B cell (primary cell): ENCODE measurements at regions not wholly inside any gene's neighbourhood (a gene's known extent, or its start where the extent isn't known, plus 50 kb on each side); places are given as distances from the start of the nearest gene placed in this dataset.

Experiments
- ATAC-seq: fragments of 200-7000 bp; cut with Tn5 transposase; one replicate; pipeline ENCODE4 v1.10.0; 2021; ENCODE audit warnings: low read depth, mild to moderate bottlenecking, moderate number of reproducible peaks, moderate library complexity
- CTCF ChIA-PET: fragments of 350-600 bp; sonication (Branson Sonifier 250); formaldehyde crosslinking; loops from one replicate; lab custom pipeline; 2021; ENCODE audit warnings: antibody characterized with exemption, inconsistent platforms; lab: Charles Lee
- POLR2A ChIA-PET: fragments of 350-600 bp; sonication (Branson Sonifier 250); formaldehyde crosslinking; loops from one replicate; lab custom pipeline; 2021; ENCODE audit warnings: antibody characterized with exemption; lab: Charles Lee
- DNase-seq: peaks from one replicate; pipeline ENCODE4 v3.0.0; 2013
- H2AFZ ChIP-seq: 2 replicates; pipeline ENCODE4 v1.6.1; 2012; ENCODE audit warnings: mild to moderate bottlenecking, low read depth, low read length; ENCODE audit not compliant: insufficient read depth, poor library complexity, severe bottlenecking
- H3K27ac ChIP-seq, 2 donors: 1 replicate in 1 of 2; 2 replicates in 1 of 2; pipeline ENCODE4 v1.5.1; 2012 to 2013; ENCODE audit warnings: low read length in 2 of 2, mild to moderate bottlenecking in 2 of 2, moderate library complexity in 1 of 2
- H3K27me3 ChIP-seq, 4 experiments: fragments of 200-600 bp in 1 of 4; sonication (generic) in 1 of 4; replicated peaks in 1 of 4; 1 replicate in 2 of 4; 2 replicates in 2 of 4; pipeline versions ENCODE4 v1.6.1 to v1.7.0; 2013 to 2016; ENCODE audit warnings: low read length in 3 of 4, mild to moderate bottlenecking in 2 of 4, mixed read lengths in 1 of 4, moderate library complexity in 1 of 4; ENCODE audit not compliant: insufficient read depth in 4 of 4, control insufficient read depth in 3 of 4; ENCODE audit errors: control extremely low read depth in 1 of 4
- H3K36me3 ChIP-seq, 2 experiments: replicated peaks in 1 of 2; 1 replicate in 1 of 2; 2 replicates in 1 of 2; pipeline versions ENCODE4 v1.6.1 to v1.7.1; 2013; ENCODE audit warnings: low read length in 1 of 2; ENCODE audit not compliant: insufficient read depth in 2 of 2, control insufficient read depth in 1 of 2; ENCODE audit errors: control extremely low read depth in 1 of 2, extremely low read depth in 1 of 2
- H3K4me1 ChIP-seq, 2 donors: fragments of 200-600 bp in 1 of 2; sonication (generic) in 1 of 2; 1 replicate in 1 of 2; 2 replicates in 1 of 2; pipeline versions ENCODE4 v1.5.1 to v1.6.1; 2013 to 2017; ENCODE audit warnings: low read length in 2 of 2; ENCODE audit not compliant: control insufficient read depth in 2 of 2, insufficient read depth in 2 of 2
- H3K4me2 ChIP-seq: replicated peaks from 2 replicates; pipeline ENCODE3; 2012; ENCODE audit warnings: mild to moderate bottlenecking, low read depth, low read length; ENCODE audit not compliant: poor library complexity, severe bottlenecking
- H3K4me3 ChIP-seq, 5 experiments: fragments of 200-600 bp in 1 of 5; sonication (generic) in 1 of 5; 1 replicate in 3 of 5; 2 replicates in 2 of 5; pipeline versions ENCODE4 v1.5.1 to v1.7.0; 2011 to 2016; ENCODE audit warnings: low read length in 4 of 5, mild to moderate bottlenecking in 4 of 5, low read depth in 2 of 5, control low read depth in 1 of 5, moderate library complexity in 1 of 5; ENCODE audit not compliant: insufficient read depth in 1 of 5; ENCODE audit errors: control extremely low read depth in 1 of 5, extremely low read depth in 1 of 5
- H3K79me2 ChIP-seq: fragments of 200-600 bp; sonication (generic); one replicate; pipeline ENCODE4 v1.6.0; 2016; ENCODE audit warnings: low read length; ENCODE audit not compliant: control insufficient read depth, insufficient read depth
- H3K9ac ChIP-seq: fragments of 200-600 bp; sonication (generic); 2 replicates; pipeline ENCODE4 v1.6.1; 2017; ENCODE audit warnings: mild to moderate bottlenecking, low read length, moderate library complexity
- H3K9me3 ChIP-seq, 3 donors: one replicate each; pipeline versions ENCODE4 v1.6.1 to v1.7.1; 2013; ENCODE audit warnings: low read length in 2 of 3; ENCODE audit not compliant: control insufficient read depth in 2 of 3, insufficient read depth in 1 of 3; ENCODE audit errors: control extremely low read depth in 1 of 3
- H4K20me1 ChIP-seq: 2 replicates; pipeline ENCODE4 v1.6.0; 2012; ENCODE audit warnings: mild to moderate bottlenecking, low read length; ENCODE audit not compliant: insufficient read depth, control insufficient read depth, poor library complexity, severe bottlenecking
- H3K27ac Mint-ChIP-seq: one replicate; pipeline ENCODE4 v1.8.0; 2021; ENCODE audit warnings: mixed read lengths
- H3K27me3 Mint-ChIP-seq: one replicate; pipeline ENCODE4 v1.8.0; 2021; ENCODE audit warnings: mixed read lengths
- H3K4me1 Mint-ChIP-seq: one replicate; pipeline ENCODE4 v1.8.0; 2021; ENCODE audit warnings: mixed read lengths
- H3K4me3 Mint-ChIP-seq: one replicate; pipeline ENCODE4 v1.8.0; 2021; ENCODE audit warnings: mixed read lengths
- H3K9me3 Mint-ChIP-seq: one replicate; pipeline ENCODE4 v1.8.0; 2022; ENCODE audit warnings: mixed read lengths; ENCODE audit not compliant: insufficient read depth
- CTCF ChIP-seq: fragments of 200-600 bp; IDR thresholded peaks from one replicate; pipeline ENCODE4 v1.8.0; 2022; ENCODE audit warnings: antibody characterized with exemption, mild to moderate bottlenecking
- EZH2 ChIP-seq: IDR thresholded peaks from 2 replicates; pipeline ENCODE4 v1.6.1; 2012; ENCODE audit warnings: borderline replicate concordance, low read depth, mild to moderate bottlenecking, moderate library complexity, low read length; ENCODE audit not compliant: insufficient read depth, poor library complexity, severe bottlenecking
- WGBS: methylation state at CpG from one replicate; pipeline ENCODE4 v1.1.5; 2013; ENCODE audit warnings: missing lambda C conversion rate; ENCODE audit not compliant: insufficient coverage; 5-methylcytosine and 5-hydroxymethylcytosine counted together
- intact Hi-C: fragments of 100-400 bp; cut with micrococcal nuclease; formaldehyde crosslinking; loops from one replicate; pipeline ENCODE4 v1.10.0; 2022

- H3K36me3 ChIP-seq = no peaks in the 10 kb centered on the region
- Mint-ChIP-seq H3K9me3 (peaks cover 3% of the 10 kb centered on the region), H3K4me1 (no peaks in the 10 kb centered on the region), H3K27me3 (peaks cover 11% of the 10 kb centered on the region), H3K27ac (no peak overlapping the region), H3K4me3 (no peak overlapping the region)
- H4K20me1 ChIP-seq = no peaks in the 10 kb centered on the region
- H3K4me1 ChIP-seq = no peaks in the 10 kb centered on the region
- TF ChIP-seq EZH2 = no peak
- TF ChIP-seq CTCF = no peak
- no peak overlapping the region for H2AFZ ChIP-seq
- ATAC-seq = no peak
- 100% methylated on average over 1 of the region's 3 CpGs for WGBS
- ChIA-PET POLR2A (no interaction called here), CTCF (interaction anchor here (0.7 kb wide), 1 partner anchor 406 kb away, joined by 3 read pairs; no protein-coding TSS in a partner anchor)
- DNase-seq = no peak
- no peak overlapping the region for H3K4me3 ChIP-seq
- H3K9ac ChIP-seq = no peak overlapping the region
- H3K27me3 ChIP-seq = no peaks in the 10 kb centered on the region
- no peaks in the 10 kb centered on the region for H3K9me3 ChIP-seq
- H3K79me2 ChIP-seq = no peaks in the 10 kb centered on the region
- H3K27ac ChIP-seq = no peak overlapping the region
- intact Hi-C loops = no loop called here
- H3K4me2 ChIP-seq = no peak overlapping the region
Observed at GRCh38 chr2:220949466-220949865, 622.6 kb downstream of the EPHA4 start.

- ChIA-PET CTCF (no interaction called here), POLR2A (no interaction called here)
- H3K27me3 Mint-ChIP-seq = peaks cover 11% of the 10 kb centered on the region
Observed at GRCh38 chr2:220955776-220956175, 616.3 kb downstream of the EPHA4 start.

More at GRCh38 chr2:220955776-220956175, 616.3 kb downstream of the EPHA4 start:
- no peak overlapping the region for H3K4me3 ChIP-seq
- no peaks in the 10 kb centered on the region for H3K36me3 ChIP-seq
- no peak overlapping the region for H3K9ac ChIP-seq
- TF ChIP-seq EZH2 (no peak), CTCF (no peak)
- H3K4me1 ChIP-seq = no peaks in the 10 kb centered on the region
- H3K27ac ChIP-seq = no peak overlapping the region
- WGBS = 70% methylated on average over 1 of the region's 1 CpG
- intact Hi-C loops = no loop called here
- peaks cover 3% of the 10 kb centered on the region for H3K9me3 Mint-ChIP-seq
- no peak overlapping the region for H3K4me3 Mint-ChIP-seq
- H3K9me3 ChIP-seq = no peaks in the 10 kb centered on the region
- H3K27me3 ChIP-seq = no peaks in the 10 kb centered on the region
- ATAC-seq = no peak
- H3K4me2 ChIP-seq = no peak overlapping the region
- DNase-seq = no peak
- no peak overlapping the region for H2AFZ ChIP-seq
- H4K20me1 ChIP-seq = no peaks in the 10 kb centered on the region
- no peak overlapping the region for H3K27ac Mint-ChIP-seq
- H3K4me1 Mint-ChIP-seq = no peaks in the 10 kb centered on the region
- H3K79me2 ChIP-seq = no peaks in the 10 kb centered on the region
